Activated CD8-positive, alpha-beta T cell treated with anti-CD3 and anti-CD28 coated beads for 36 hours (primary cell): ENCODE measurements at regions not wholly inside any gene's neighbourhood (a gene's known extent, or its start where the extent isn't known, plus 50 kb on each side); places are given as distances from the start of the nearest gene placed in this dataset.

Source experiments
- ATAC-seq: fragments of 200-7000 bp; cut with Tn5 transposase; one replicate; pipeline ENCODE4 v1.10.0; 2021; ENCODE audit warnings: mild to moderate bottlenecking, moderate library complexity
- CTCF ChIA-PET: fragments of 350-600 bp; sonication (Branson Sonifier 250); formaldehyde crosslinking; loops from one replicate; lab custom pipeline; 2021; ENCODE audit warnings: antibody characterized with exemption; lab: Charles Lee
- POLR2A ChIA-PET: fragments of 350-600 bp; sonication (Branson Sonifier 250); formaldehyde crosslinking; loops from one replicate; lab custom pipeline; 2021; ENCODE audit warnings: antibody characterized with exemption; lab: Charles Lee
- DNase-seq: peaks from one replicate; pipeline ENCODE4 v3.0.0-alpha.2; 2020
- H3K27ac Mint-ChIP-seq: one replicate; pipeline ENCODE4 v1.8.0; 2021; ENCODE audit warnings: mild to moderate bottlenecking, mixed read lengths
- H3K27me3 Mint-ChIP-seq: one replicate; pipeline ENCODE4 v1.8.0; 2021; ENCODE audit warnings: mixed read lengths
- H3K36me3 Mint-ChIP-seq: one replicate; pipeline ENCODE4 v1.8.0; 2021; ENCODE audit warnings: low read depth, mixed read lengths
- H3K4me1 Mint-ChIP-seq: one replicate; pipeline ENCODE4 v1.8.0; 2021; ENCODE audit warnings: low read depth, mixed read lengths
- H3K4me3 Mint-ChIP-seq: one replicate; pipeline ENCODE4 v1.8.0; 2021; ENCODE audit warnings: mild to moderate bottlenecking, moderate library complexity, mixed read lengths
- H3K9me3 Mint-ChIP-seq: one replicate; pipeline ENCODE4 v1.8.0; 2021; ENCODE audit warnings: mixed read lengths
- CTCF ChIP-seq: fragments of 200-600 bp; IDR thresholded peaks from one replicate; pipeline ENCODE4 v1.8.0; 2022; ENCODE audit warnings: antibody characterized with exemption, mild to moderate bottlenecking
- intact Hi-C: fragments of 100-400 bp; cut with micrococcal nuclease; formaldehyde crosslinking; loops from one replicate; pipeline ENCODE4 v1.10.0; 2022

- DNase-seq (peak; percentile 56), ATAC-seq (peak; percentile 56)
- ChIA-PET CTCF (interaction anchor here (0.6 to 0.9 kb wide), 2 partner anchors 220 to 227 kb away, joined by 3 read pairs; no protein-coding TSS in a partner anchor), POLR2A (interaction anchor here (1.3 to 1.5 kb wide), 2 partner anchors 12 to 88 kb away, joined by 3 to 5 read pairs; no protein-coding TSS in a partner anchor)
- no peaks in the 10 kb centered on the region for H3K9me3 Mint-ChIP-seq
- no peak overlapping the region for H3K4me3 Mint-ChIP-seq
- H3K27me3 Mint-ChIP-seq, result peaks cover 2% of the 10 kb centered on the region
- intact Hi-C loops, result no loop called here
- TF ChIP-seq CTCF, result no peak
- no peak overlapping the region for H3K27ac Mint-ChIP-seq
- H3K36me3 Mint-ChIP-seq, result no peaks in the 10 kb centered on the region
- H3K4me1 Mint-ChIP-seq, result peaks cover 40% of the 10 kb centered on the region
These were observed 89.2 kb upstream of the MEF2A start for GRCh38 chr15:99476413-99477222.

- no peak for DNase-seq
- intact Hi-C loops, result no loop called here
- H3K27ac Mint-ChIP-seq, result no peak overlapping the region
- H3K4me3 Mint-ChIP-seq, result no peak overlapping the region
- ATAC-seq, result no peak
- H3K27me3 Mint-ChIP-seq, result no peaks in the 10 kb centered on the region
- no peaks in the 10 kb centered on the region for H3K9me3 Mint-ChIP-seq
- TF ChIP-seq CTCF, result no peak
- H3K4me1 Mint-ChIP-seq, result peaks cover 39% of the 10 kb centered on the region
- no peaks in the 10 kb centered on the region for H3K36me3 Mint-ChIP-seq
- ChIA-PET CTCF (interaction anchor here (0.6 kb wide), 1 partner anchor 219 kb away, joined by 3 read pairs; no protein-coding TSS in a partner anchor), POLR2A (interaction anchor here (0.7 to 1.5 kb wide), 3 partner anchors 8 to 87 kb away, joined by 3 to 5 read pairs (median 3); no protein-coding TSS in a partner anchor)
These were observed 87.9 kb upstream of the MEF2A start for GRCh38 chr15:99477791-99478471.

GRCh38 chr15:99478977-99479376 lies 86.8 kb upstream of the MEF2A start:
- no peak for ATAC-seq
- ChIA-PET POLR2A (no interaction called here), CTCF (no interaction called here)
- intact Hi-C loops, result no loop called here
- no peak overlapping the region for H3K4me3 Mint-ChIP-seq
- H3K36me3 Mint-ChIP-seq, result no peaks in the 10 kb centered on the region
- TF ChIP-seq CTCF, result no peak
- H3K4me1 Mint-ChIP-seq, result peaks cover 32% of the 10 kb centered on the region
- no peak for DNase-seq
- H3K27me3 Mint-ChIP-seq, result no peaks in the 10 kb centered on the region
- no peaks in the 10 kb centered on the region for H3K9me3 Mint-ChIP-seq
- H3K27ac Mint-ChIP-seq, result no peak overlapping the region

GRCh38 chr15:99480016-99480810 lies 85.6 kb upstream of the MEF2A start:
- DNase-seq (no peak), ATAC-seq (no peak)
- TF ChIP-seq CTCF, result no peak
- Mint-ChIP-seq H3K27me3 (no peaks in the 10 kb centered on the region), H3K4me1 (peaks cover 30% of the 10 kb centered on the region), H3K9me3 (no peaks in the 10 kb centered on the region), H3K27ac (no peak overlapping the region), H3K4me3 (no peak overlapping the region), H3K36me3 (no peaks in the 10 kb centered on the region)
- CTCF ChIA-PET, result no interaction called here
- intact Hi-C loops, result no loop called here
- POLR2A ChIA-PET, result no interaction called here
